Sigmoid colon (tissue), 6 donors: ENCODE measurements at regions not wholly inside any gene's neighbourhood (a gene's known extent, or its start where the extent isn't known, plus 50 kb on each side); places are given as distances from the start of the nearest gene placed in this dataset.

ENCODE experiments used
- DNase-seq: peaks from one replicate; pipeline ENCODE4 v3.0.0-alpha.2; 2019
- H3K27ac ChIP-seq, 4 donors: fragments of 200-600 bp; sonication (generic); one replicate each; pipeline ENCODE4 v1.5.1; 2016 to 2019; ENCODE audit warnings: mild to moderate bottlenecking in 1 of 4
- H3K27me3 ChIP-seq, 3 donors: fragments of 200-600 bp; sonication (generic); one replicate each; pipeline ENCODE4 v1.5.1; 2019; ENCODE audit warnings: mild to moderate bottlenecking in 1 of 3
- H3K36me3 ChIP-seq, 4 donors: fragments of 200-600 bp; sonication (generic); one replicate each; pipeline ENCODE4 v1.5.1; 2016 to 2019
- H3K4me1 ChIP-seq, 4 donors: fragments of 200-600 bp; sonication (generic); one replicate each; pipeline ENCODE4 v1.5.1; 2017 to 2019
- H3K4me3 ChIP-seq, 4 donors: fragments of 200-600 bp; sonication (generic); one replicate each; pipeline ENCODE4 v1.5.1; 2017 to 2019; ENCODE audit warnings: mild to moderate bottlenecking in 2 of 4, moderate library complexity in 1 of 4
- H3K9me3 ChIP-seq, 4 donors: fragments of 200-600 bp in 3 of 4; sonication (generic) in 3 of 4; one replicate each; pipeline versions ENCODE4 v1.5.1 to v1.6.1; 2013 to 2019
- EP300 ChIP-seq, 4 donors: sonication (generic); formaldehyde crosslinking; IDR thresholded peaks; one replicate each; pipeline ENCODE4 v1.6.1; 2017; ENCODE audit warnings: antibody characterized with exemption in 4 of 4
- POLR2A ChIP-seq, 2 donors: fragments of 450-650 bp; IDR thresholded peaks; one replicate each; pipeline ENCODE4 v1.6.1; 2016; ENCODE audit warnings: antibody characterized with exemption in 2 of 2, mild to moderate bottlenecking in 2 of 2, moderate library complexity in 2 of 2
- POLR2AphosphoS5 ChIP-seq, 4 donors: sonication (generic); formaldehyde crosslinking; IDR thresholded peaks; one replicate each; pipeline ENCODE4 v1.6.1; 2017; ENCODE audit warnings: antibody characterized with exemption in 4 of 4
- WGBS, 2 donors: extraction: QIAGEN DNeasy Blood & Tissue Kit; methylation state at CpG; one replicate each; pipeline ENCODE4 v1.1.7; 2013; 5-methylcytosine and 5-hydroxymethylcytosine counted together
- intact Hi-C: fragments of 100-400 bp; cut with DNase I; formaldehyde crosslinking; loops from one replicate; pipeline ENCODE4 v1.15.1; 2023
- TF ChIP-seq, protein P1 (sequence below), 4 experiments: fragments of 450-650 bp in 3 of 4; fragments of 200-600 bp in 1 of 4; IDR thresholded peaks; one replicate each; pipeline ENCODE4 v1.5.1; 2016 to 2019; ENCODE audit warnings: antibody characterized with exemption in 4 of 4, mild to moderate bottlenecking in 3 of 4, moderate library complexity in 2 of 4
- donor health status: healthy with polysubstance abuse.
- donor health status: healthy.

DNA sequence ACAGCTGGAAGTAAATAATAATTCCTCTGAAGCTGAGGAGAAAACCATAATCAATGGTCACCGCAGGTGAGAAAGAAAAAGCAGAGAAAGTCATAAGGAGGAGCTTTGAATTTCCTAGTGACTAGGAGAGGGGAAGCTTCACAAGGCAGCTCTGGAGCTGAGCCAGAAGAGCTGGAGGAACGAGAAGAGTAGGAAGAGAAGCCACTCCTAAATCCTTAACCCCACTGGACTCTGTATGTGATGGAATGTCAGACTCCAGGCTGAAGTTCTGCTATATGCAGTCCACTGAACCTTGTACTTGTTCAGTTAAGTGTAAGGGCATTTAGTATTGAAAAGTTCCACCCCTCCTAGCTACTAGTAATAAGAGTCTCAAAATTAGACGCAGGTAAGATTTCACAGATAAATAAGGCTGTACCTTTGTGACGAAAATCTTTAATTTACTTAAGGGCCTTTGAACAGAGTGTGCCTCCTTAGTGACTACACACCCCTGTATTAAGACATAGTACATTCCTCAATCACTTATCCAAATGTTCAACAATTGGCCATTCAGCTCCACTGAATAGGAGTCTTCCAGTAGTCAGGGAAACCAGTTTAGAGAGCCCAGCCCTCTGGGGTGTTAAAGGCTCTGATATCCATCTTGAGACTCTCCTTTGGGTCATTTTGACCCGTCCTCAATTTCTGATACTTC, 71.4 kb upstream of the UFL1 start:
- 29 to 60% methylated on average over 5 of the region's 5 CpGs for WGBS, 2 donors
- no peaks in the 10 kb centered on the region for H3K4me1 ChIP-seq

DNA sequence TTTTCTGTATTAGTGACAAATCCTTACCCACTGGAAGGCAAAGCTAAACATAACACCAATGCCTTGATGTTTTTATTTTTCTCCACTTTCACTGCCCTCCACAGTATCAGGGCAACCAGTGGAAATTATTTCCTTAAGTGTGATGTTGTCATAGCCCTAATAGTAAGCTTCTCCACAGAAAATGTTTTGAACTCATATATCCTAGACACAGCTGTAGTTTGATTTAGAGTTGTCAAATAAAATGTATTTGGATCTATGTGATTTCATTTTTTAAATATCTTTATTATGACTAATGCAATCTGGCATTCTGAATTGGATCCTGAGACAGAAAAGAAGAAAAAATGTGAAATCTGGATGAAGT, 70.9 kb upstream of the UFL1 start:
- TF ChIP-seq, protein P1, sequence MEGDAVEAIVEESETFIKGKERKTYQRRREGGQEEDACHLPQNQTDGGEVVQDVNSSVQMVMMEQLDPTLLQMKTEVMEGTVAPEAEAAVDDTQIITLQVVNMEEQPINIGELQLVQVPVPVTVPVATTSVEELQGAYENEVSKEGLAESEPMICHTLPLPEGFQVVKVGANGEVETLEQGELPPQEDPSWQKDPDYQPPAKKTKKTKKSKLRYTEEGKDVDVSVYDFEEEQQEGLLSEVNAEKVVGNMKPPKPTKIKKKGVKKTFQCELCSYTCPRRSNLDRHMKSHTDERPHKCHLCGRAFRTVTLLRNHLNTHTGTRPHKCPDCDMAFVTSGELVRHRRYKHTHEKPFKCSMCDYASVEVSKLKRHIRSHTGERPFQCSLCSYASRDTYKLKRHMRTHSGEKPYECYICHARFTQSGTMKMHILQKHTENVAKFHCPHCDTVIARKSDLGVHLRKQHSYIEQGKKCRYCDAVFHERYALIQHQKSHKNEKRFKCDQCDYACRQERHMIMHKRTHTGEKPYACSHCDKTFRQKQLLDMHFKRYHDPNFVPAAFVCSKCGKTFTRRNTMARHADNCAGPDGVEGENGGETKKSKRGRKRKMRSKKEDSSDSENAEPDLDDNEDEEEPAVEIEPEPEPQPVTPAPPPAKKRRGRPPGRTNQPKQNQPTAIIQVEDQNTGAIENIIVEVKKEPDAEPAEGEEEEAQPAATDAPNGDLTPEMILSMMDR (IDR thresholded peaks at IDR 0.05) = no peak
- TF ChIP-seq POLR2AphosphoS5 (IDR thresholded peaks at IDR 0.05) (no peak), EP300 (IDR thresholded peaks at IDR 0.05) (no peak), POLR2A (IDR thresholded peaks at IDR 0.05) (no peak)
- H3K4me1 ChIP-seq = no peaks in the 10 kb centered on the region
- intact Hi-C loops = no loop called here
- H3K27ac ChIP-seq = no peak overlapping the region
- H3K27me3 ChIP-seq = no peaks in the 10 kb centered on the region
- no peaks in the 10 kb centered on the region for H3K36me3 ChIP-seq
- DNase-seq = no peak
- H3K4me3 ChIP-seq = no peak overlapping the region
- H3K9me3 ChIP-seq = no peaks in the 10 kb centered on the region

More for the DNA sequence above, 71.4 kb upstream of the UFL1 start:
- Histone ChIP-seq H3K9me3 (peaks cover 0 to 3% (median 1%) of the 10 kb centered on the region in 4 donors), H3K36me3 (no peaks in the 10 kb centered on the region), H3K27ac (no peak overlapping the region), H3K27me3 (no peaks in the 10 kb centered on the region), H3K4me3 (no peak overlapping the region)
- TF ChIP-seq POLR2A (IDR thresholded peaks at IDR 0.05) = no peak
- TF ChIP-seq, protein P1 (IDR thresholded peaks at IDR 0.05) = no peak
- intact Hi-C loops = no loop called here
- no peak for DNase-seq

DNA sequence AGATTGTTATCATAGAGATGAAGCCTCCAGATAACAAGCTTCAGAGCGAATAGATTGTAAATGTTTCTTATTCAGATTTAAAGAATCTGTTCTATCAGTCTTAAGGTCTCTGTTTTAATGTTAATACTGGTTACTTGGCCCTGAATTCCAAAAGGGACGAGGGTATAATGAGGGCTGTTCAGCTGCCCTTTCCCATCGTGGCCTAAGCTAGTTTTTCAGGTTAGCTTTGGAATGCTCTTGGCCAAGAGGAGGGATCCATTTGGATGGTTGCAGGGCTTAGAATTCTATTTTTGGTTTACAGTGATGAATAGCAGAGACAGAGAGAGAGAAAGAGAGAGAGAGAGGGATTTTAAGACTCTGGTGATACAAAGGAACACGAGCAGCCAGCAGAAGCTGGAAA, 62.8 kb upstream of the UFL1 start:
- intact Hi-C loops = no loop called here
- TF ChIP-seq EP300 (IDR thresholded peaks at IDR 0.05) = no peak
- TF ChIP-seq, protein P1 (IDR thresholded peaks at IDR 0.05) = no peak
- WGBS, 2 donors = 76 to 88% methylated on average over 4 of the region's 4 CpGs

DNA sequence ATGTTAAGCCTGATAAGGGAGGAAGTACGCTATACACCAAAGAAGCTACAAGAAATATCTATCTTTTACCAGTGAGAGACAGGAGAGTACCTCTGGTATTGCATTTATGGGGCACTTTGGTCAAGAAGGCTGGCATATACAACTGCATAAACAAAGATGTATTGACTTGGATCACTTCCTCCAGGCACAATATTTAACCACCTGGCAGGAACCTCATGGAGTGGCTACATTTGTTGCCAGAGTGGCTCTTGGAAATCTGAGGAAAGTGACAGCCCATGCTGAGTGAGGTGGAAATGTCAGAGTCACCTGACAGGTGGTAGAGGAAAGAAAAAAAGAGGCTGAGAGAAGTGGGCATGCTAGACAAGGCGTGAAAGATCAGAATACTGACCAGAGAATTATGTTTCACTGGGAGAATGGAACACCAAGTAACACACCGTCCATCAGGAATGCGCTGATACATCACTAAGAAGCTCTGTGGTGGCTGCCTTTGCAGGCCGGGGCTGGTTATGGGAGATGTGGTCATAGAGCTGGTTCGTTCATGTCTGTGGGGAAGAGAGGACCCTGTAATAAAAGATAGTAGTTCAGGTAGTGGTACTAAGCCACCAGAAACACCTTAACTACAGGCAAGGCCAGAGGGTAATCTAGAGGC, 61.4 kb upstream of the UFL1 start:
- peaks cover 0 to 11% (median 3%) of the 10 kb centered on the region in 4 donors for H3K4me1 ChIP-seq
- no peak for DNase-seq
- H3K36me3 ChIP-seq = no peaks in the 10 kb centered on the region
- H3K27me3 ChIP-seq = no peaks in the 10 kb centered on the region
- no peak overlapping the region for H3K4me3 ChIP-seq
- TF ChIP-seq POLR2AphosphoS5 (IDR thresholded peaks at IDR 0.05) = no peak
- no peaks in the 10 kb centered on the region for H3K9me3 ChIP-seq
- H3K27ac ChIP-seq = no peak overlapping the region
- intact Hi-C loops = no loop called here
- 87 to 93% methylated on average over 6 of the region's 6 CpGs for WGBS, 2 donors

More for the DNA sequence above, 62.8 kb upstream of the UFL1 start:
- Histone ChIP-seq H3K27me3 (no peaks in the 10 kb centered on the region), H3K4me3 (no peak overlapping the region), H3K9me3 (no peaks in the 10 kb centered on the region), H3K27ac (no peak overlapping the region), H3K36me3 (no peaks in the 10 kb centered on the region), H3K4me1 (peaks cover 0 to 11% (median 3%) of the 10 kb centered on the region in 4 donors)
- no peak for DNase-seq

DNA sequence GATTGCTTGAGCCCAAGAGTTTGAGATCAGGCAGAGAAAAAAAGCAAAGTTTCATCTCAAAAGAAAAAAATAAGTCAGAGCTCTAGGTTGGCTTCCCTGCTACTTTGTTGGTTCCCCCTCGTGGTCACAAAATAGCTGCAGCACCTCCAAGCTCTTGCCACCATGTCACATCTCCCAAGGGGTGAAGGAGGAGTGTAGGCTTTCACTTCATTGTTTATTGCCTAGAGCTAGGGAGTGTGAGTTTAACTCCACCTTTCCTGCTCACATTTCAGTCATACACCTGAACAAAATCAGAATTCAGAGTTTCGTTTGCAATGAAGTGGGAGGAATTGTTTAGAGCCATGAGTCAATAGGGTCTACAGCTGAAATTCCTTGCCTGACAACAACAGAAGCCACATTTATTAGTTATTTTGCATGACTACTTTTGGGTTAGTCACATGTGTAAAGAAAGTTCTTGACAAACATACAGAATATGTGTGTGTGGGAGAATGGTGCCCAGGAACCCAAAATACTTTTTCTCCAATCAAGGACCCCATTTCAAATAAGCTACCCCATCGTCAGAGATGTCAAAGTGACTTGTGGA, 56.2 kb upstream of the UFL1 start:
- H3K4me3 ChIP-seq = no peak overlapping the region
- peaks cover 0 to 3% (median 0%) of the 10 kb centered on the region in 3 donors for H3K27me3 ChIP-seq
- H3K4me1 ChIP-seq = no peaks in the 10 kb centered on the region
- TF ChIP-seq, protein P1 (IDR thresholded peaks at IDR 0.05) = no peak
- TF ChIP-seq POLR2A (IDR thresholded peaks at IDR 0.05) = no peak
- TF ChIP-seq POLR2AphosphoS5 (IDR thresholded peaks at IDR 0.05) = no peak
- TF ChIP-seq EP300 (IDR thresholded peaks at IDR 0.05) = no peak
- intact Hi-C loops = no loop called here
- no peak for DNase-seq
- WGBS, 2 donors = 78 to 79% methylated on average over 3 of the region's 3 CpGs
- no peaks in the 10 kb centered on the region for H3K36me3 ChIP-seq
- no peaks in the 10 kb centered on the region for H3K9me3 ChIP-seq
- no peak overlapping the region for H3K27ac ChIP-seq
